Keratinocyte (primary cell): ENCODE measurements at regions not wholly inside any gene's neighbourhood (a gene's known extent, or its start where the extent isn't known, plus 50 kb on each side); places are given as distances from the start of the nearest gene placed in this dataset.

ENCODE experiments used
- EZH2 ChIP-seq: IDR thresholded peaks from one replicate; pipeline ENCODE4 v1.6.1; 2012; ENCODE audit warnings: inconsistent platforms, mild to moderate bottlenecking, low read length, moderate library complexity
- TF ChIP-seq, protein P1 (sequence below), 3 experiments: IDR thresholded peaks in 1 of 3; conservative IDR thresholded peaks in 1 of 3; optimal IDR thresholded peaks in 1 of 3; 2 replicates in 2 of 3; 3 replicates in 1 of 3; pipeline versions ENCODE3 to v1.5.1; 2011; ENCODE audit warnings: low read length in 3 of 3, mild to moderate bottlenecking in 3 of 3, moderate library complexity in 2 of 3, control low read depth in 1 of 3, inconsistent platforms in 1 of 3; ENCODE audit not compliant: insufficient read depth in 2 of 3; ENCODE audit errors: extremely low read depth in 1 of 3

GRCh38 chr18:59056706-59057492, 82.8 kb upstream of the SEC11C start:
- TF ChIP-seq, protein P1, sequence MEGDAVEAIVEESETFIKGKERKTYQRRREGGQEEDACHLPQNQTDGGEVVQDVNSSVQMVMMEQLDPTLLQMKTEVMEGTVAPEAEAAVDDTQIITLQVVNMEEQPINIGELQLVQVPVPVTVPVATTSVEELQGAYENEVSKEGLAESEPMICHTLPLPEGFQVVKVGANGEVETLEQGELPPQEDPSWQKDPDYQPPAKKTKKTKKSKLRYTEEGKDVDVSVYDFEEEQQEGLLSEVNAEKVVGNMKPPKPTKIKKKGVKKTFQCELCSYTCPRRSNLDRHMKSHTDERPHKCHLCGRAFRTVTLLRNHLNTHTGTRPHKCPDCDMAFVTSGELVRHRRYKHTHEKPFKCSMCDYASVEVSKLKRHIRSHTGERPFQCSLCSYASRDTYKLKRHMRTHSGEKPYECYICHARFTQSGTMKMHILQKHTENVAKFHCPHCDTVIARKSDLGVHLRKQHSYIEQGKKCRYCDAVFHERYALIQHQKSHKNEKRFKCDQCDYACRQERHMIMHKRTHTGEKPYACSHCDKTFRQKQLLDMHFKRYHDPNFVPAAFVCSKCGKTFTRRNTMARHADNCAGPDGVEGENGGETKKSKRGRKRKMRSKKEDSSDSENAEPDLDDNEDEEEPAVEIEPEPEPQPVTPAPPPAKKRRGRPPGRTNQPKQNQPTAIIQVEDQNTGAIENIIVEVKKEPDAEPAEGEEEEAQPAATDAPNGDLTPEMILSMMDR (optimal IDR thresholded peaks at IDR 0.05 in 1 of 3, IDR thresholded peaks at IDR 0.05 in 1 of 3, conservative IDR thresholded peaks at IDR 0.05 in 1 of 3; ENCODE audit: extremely low read depth in 1 of 3, insufficient read depth in 2 of 3, low read length in 3 of 3), result peak; percentile 84 to 96 (median 88)
- TF ChIP-seq EZH2, result no peak
